ENCODE measurements at regions not wholly inside any gene's neighbourhood (a gene's known extent, or its start where the extent isn't known, plus 50 kb on each side); places are given as distances from the start of the nearest gene placed in this dataset.

- TF ChIP-seq CEBPB (IDR thresholded peaks at IDR 0.05; ENCODE audit: low read depth, low read length) (no peak), CTCF (conservative IDR thresholded peaks at IDR 0.05; ENCODE audit: low read depth, low read length) (peak; percentile 37; the same call in 1 of the 2 replicates), POLR2A (IDR thresholded peaks at IDR 0.05; ENCODE audit: low read depth, low read length) (no peak), SMC3 (IDR thresholded peaks at IDR 0.05; ENCODE audit: low read depth, low read length) (0 out of 2 replicates have a peak, but pooled peaks have one; percentile 16), MAFK (IDR thresholded peaks at IDR 0.05; ENCODE audit: low read depth, low read length) (no peak), BHLHE40 (IDR thresholded peaks at IDR 0.05; ENCODE audit: low read depth, low read length) (no peak), RAD21 (IDR thresholded peaks at IDR 0.05; ENCODE audit: low read length) (peak; percentile 24; the same call in 1 of the 2 replicates), RFX5 (IDR thresholded peaks at IDR 0.05; ENCODE audit: low read depth, low read length) (no peak), ELK1 (IDR thresholded peaks at IDR 0.05; ENCODE audit: borderline replicate concordance, low read depth, low read length) (no peak), FOS (IDR thresholded peaks at IDR 0.05; ENCODE audit: low read depth, low read length) (no peak)
Observed at GRCh38 chr16:82439678-82440293, 187.0 kb upstream of the CDH13 start.
